Osteocyte (in vitro differentiated cells): ENCODE measurements at regions not wholly inside any gene's neighbourhood (a gene's known extent, or its start where the extent isn't known, plus 50 kb on each side); places are given as distances from the start of the nearest gene placed in this dataset.
"Not testable (repeated sequence)": the region's sequence is repeated elsewhere in the genome, so short reads cannot be mapped to it uniquely, and the experiment has no call there.

ENCODE experiments used
- DNase-seq: peaks from one replicate; pipeline ENCODE4 v3.0.0; 2021; ENCODE audit warnings: mixed read lengths; ENCODE audit not compliant: unreplicated experiment; ENCODE audit errors: extremely low spot score
- H3K27ac Mint-ChIP-seq: one replicate; pipeline ENCODE4 v1.8.0; 2021; ENCODE audit warnings: mild to moderate bottlenecking, mixed read lengths; ENCODE audit not compliant: unreplicated experiment
- H3K27me3 Mint-ChIP-seq: one replicate; pipeline ENCODE4 v1.8.0; 2021; ENCODE audit warnings: mixed read lengths; ENCODE audit not compliant: unreplicated experiment
- H3K36me3 Mint-ChIP-seq: one replicate; pipeline ENCODE4 v1.8.0; 2021; ENCODE audit warnings: mixed read lengths; ENCODE audit not compliant: unreplicated experiment
- H3K4me1 Mint-ChIP-seq: one replicate; pipeline ENCODE4 v1.8.0; 2021; ENCODE audit warnings: mixed read lengths; ENCODE audit not compliant: unreplicated experiment
- H3K4me3 Mint-ChIP-seq: one replicate; pipeline ENCODE4 v1.8.0; 2021; ENCODE audit warnings: mild to moderate bottlenecking, moderate library complexity, mixed read lengths; ENCODE audit not compliant: unreplicated experiment
- H3K9me3 Mint-ChIP-seq: one replicate; pipeline ENCODE4 v1.8.0; 2021; ENCODE audit warnings: mixed read lengths; ENCODE audit not compliant: unreplicated experiment
- TF ChIP-seq, protein P1 (sequence below): fragments of 200-600 bp; sonication (generic); IDR thresholded peaks from 2 replicates; pipeline ENCODE4 v1.5.0; 2021; ENCODE audit warnings: antibody characterized with exemption, mild to moderate bottlenecking, moderate library complexity

DNA sequence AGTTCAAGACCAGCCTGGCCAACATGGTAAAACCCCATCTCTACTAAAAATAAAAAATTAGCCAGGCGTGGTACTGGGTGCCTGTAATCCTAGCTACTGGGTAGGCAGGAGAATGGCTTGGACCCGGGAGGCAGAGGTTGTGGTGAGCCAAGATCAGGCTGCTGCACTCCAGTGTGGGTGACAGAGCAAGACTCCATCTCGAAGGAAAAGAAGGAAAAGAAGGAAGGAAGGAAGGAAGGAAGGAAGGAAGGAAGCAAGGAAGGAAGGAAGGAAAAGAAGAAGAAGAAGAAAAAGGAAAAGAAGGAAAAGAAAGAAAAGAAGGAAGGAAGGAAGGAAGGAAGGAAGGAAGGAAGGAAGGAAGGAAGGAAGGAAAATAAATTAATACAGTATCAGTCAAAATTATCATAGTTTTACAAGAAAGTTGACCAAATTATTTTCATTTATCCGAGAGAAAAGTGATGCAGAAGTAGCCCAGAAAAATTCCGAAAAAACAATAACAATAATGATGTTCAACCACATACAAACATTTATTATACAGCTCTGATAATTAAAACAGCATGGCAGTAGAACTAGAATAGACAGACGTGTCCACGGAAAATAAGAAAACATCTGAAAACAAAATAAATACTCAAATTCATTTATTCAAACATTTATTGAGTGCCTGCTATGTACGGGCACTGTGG, 292.4 kb upstream of the MKLN1 start:
- DNase-seq, result no peak
- Mint-ChIP-seq H3K27ac (no peak overlapping the region), H3K36me3 (peaks cover 11% of the 10 kb centered on the region), H3K9me3 (no peaks in the 10 kb centered on the region), H3K4me3 (no peak overlapping the region), H3K27me3 (no peaks in the 10 kb centered on the region), H3K4me1 (peaks cover 31% of the 10 kb centered on the region)
- TF ChIP-seq, protein P1, sequence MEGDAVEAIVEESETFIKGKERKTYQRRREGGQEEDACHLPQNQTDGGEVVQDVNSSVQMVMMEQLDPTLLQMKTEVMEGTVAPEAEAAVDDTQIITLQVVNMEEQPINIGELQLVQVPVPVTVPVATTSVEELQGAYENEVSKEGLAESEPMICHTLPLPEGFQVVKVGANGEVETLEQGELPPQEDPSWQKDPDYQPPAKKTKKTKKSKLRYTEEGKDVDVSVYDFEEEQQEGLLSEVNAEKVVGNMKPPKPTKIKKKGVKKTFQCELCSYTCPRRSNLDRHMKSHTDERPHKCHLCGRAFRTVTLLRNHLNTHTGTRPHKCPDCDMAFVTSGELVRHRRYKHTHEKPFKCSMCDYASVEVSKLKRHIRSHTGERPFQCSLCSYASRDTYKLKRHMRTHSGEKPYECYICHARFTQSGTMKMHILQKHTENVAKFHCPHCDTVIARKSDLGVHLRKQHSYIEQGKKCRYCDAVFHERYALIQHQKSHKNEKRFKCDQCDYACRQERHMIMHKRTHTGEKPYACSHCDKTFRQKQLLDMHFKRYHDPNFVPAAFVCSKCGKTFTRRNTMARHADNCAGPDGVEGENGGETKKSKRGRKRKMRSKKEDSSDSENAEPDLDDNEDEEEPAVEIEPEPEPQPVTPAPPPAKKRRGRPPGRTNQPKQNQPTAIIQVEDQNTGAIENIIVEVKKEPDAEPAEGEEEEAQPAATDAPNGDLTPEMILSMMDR, result no peak

DNA sequence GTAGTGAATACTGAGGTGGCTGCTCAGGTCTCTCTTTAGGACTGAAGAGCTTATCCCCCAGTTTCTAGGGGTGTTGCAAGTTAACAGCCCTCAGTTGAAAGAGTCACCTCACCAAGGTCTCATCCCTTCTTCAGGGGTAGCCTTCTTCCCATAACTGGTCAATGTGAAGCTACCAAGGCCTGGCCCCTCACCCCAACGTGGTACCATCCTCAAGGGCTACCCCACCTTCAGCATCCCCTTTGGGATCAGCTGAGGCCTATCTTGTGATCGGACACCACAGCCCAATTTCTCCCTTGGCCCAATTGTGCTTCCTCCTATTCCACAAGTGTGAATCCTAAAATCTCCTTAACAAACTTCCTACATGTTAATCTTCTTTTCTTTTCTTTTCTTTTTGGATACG, 289.5 kb upstream of the MKLN1 start:
- Mint-ChIP-seq H3K27me3 (no peaks in the 10 kb centered on the region), H3K4me3 (no peak overlapping the region), H3K4me1 (peaks cover 34% of the 10 kb centered on the region), H3K36me3 (peaks cover 3% of the 10 kb centered on the region), H3K27ac (peak overlapping the region; percentile 55), H3K9me3 (no peaks in the 10 kb centered on the region)
- TF ChIP-seq, protein P1, result no peak
- DNase-seq, result no peak

DNA sequence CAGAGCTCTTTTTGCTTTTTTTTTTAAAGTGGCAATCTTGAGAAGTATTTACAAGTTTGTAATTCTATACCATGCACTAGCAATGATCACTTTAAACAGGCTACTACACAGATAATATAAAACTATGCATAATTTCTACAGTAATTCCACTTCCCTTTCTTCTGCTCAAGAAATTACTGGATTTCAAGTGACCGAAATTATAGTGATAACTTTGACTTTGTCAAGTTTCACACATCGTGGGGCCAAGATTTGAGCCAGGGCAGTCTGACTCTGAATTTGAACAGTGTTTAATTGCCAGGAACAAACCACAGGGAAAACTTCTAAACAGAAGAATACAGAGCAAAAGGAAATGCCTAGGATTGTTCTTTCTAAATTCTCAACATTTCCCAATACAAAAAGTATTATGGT, 288.3 kb upstream of the MKLN1 start:
- peak overlapping the region; percentile 55 for H3K27ac Mint-ChIP-seq
- H3K27me3 Mint-ChIP-seq, result no peaks in the 10 kb centered on the region
- no peaks in the 10 kb centered on the region for H3K9me3 Mint-ChIP-seq
- H3K4me1 Mint-ChIP-seq, result peaks cover 34% of the 10 kb centered on the region
- H3K4me3 Mint-ChIP-seq, result no peak overlapping the region
- no peak for DNase-seq
- TF ChIP-seq, protein P1, result no peak
- H3K36me3 Mint-ChIP-seq, result peaks cover 3% of the 10 kb centered on the region

DNA sequence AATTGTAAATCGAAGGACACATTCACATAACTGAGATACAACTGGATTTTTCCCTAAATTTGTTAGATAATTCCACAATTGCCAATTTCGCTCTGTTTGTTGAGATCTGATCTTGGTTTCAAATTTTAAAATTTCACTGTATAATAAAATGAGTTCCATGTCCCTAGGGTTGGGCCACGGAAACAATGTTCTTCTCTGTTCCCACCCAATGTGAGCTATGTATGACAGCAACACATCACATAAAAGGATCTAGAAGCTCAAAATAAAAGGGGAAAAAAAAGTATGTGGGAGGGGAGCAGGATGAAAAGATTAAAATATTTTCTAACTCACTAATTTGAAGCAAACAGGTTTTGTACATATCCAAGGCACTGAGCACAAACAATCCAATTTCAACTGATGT, 287.8 kb upstream of the MKLN1 start:
- Mint-ChIP-seq H3K27me3 (no peaks in the 10 kb centered on the region), H3K27ac (peak overlapping the region; percentile 55), H3K4me3 (no peak overlapping the region), H3K4me1 (peaks cover 33% of the 10 kb centered on the region), H3K9me3 (no peaks in the 10 kb centered on the region), H3K36me3 (peaks cover 3% of the 10 kb centered on the region)
- DNase-seq, result no peak
- TF ChIP-seq, protein P1, result no peak

DNA sequence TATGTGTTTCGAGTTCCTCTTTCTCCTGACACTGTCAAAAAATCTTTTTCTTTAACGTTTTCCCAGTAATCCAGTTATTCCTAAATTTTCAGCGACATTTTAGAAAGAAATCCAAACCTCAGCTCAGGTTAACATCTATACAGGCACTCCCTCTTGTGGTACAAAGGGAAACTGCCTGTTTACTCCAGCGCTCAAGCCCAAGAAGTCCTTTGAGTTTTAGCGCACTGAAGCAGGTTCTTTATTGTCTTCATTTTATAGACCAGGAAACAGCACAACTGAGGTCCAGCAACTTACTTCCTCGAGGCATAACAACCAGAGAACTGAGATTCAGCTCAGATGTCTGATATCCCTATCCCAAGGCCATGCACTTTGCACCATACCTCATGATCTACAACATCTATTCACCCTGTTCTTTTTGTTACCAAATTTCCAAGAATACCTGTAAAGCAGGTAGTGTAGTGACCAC, 287.2 kb upstream of the MKLN1 start:
- no peak overlapping the region for H3K27ac Mint-ChIP-seq
- H3K36me3 Mint-ChIP-seq, result peaks cover 6% of the 10 kb centered on the region

DNA sequence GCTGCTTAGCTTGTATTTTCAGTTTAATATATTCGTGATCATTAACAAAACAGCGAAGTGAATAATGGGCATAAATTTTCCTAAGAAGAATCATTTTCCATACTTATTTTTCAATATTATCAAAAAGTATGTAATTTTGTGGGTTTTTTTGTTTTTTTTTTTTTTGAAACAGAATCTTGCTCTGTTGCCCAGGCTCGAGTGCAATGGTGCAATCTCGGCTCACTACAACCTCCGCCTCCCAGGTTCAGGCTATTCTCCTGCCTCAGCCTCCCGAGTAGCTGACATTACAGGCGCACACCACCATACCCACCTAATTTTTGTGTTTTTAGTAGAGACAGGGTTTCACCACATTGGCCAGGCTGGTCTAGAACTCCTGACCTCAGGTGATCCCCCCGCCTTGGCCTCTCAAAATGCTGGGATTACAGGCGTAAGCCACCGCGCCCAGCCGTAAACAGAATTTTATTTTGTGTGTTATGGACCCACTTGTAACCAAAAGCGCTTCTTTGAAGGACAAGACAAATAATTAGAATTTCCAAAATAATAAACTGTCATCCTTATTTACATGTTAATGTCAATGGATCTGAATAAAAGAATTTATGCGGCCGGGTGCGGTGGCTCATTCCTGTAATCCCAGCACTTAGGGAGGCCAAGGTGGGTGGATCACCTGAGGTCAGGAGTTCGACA, 286.5 kb upstream of the MKLN1 start:
- not testable (repeated sequence) for H3K36me3 Mint-ChIP-seq, H3K27me3 Mint-ChIP-seq, H3K4me3 Mint-ChIP-seq, DNase-seq, H3K9me3 Mint-ChIP-seq, H3K27ac Mint-ChIP-seq
- peaks cover 33% of the 10 kb centered on the region for H3K4me1 Mint-ChIP-seq

More for the DNA sequence above, 287.2 kb upstream of the MKLN1 start:
- TF ChIP-seq, protein P1, result peak; percentile 94
- no peak for DNase-seq
- peaks cover 33% of the 10 kb centered on the region for H3K4me1 Mint-ChIP-seq
- no peaks in the 10 kb centered on the region for H3K27me3 Mint-ChIP-seq
- H3K9me3 Mint-ChIP-seq, result no peaks in the 10 kb centered on the region
- no peak overlapping the region for H3K4me3 Mint-ChIP-seq
